IMR-90 (cell line): ENCODE measurements at regions not wholly inside any gene's neighbourhood (a gene's known extent, or its start where the extent isn't known, plus 50 kb on each side); places are given as distances from the start of the nearest gene placed in this dataset.

Source experiments
- ATAC-seq: fragments of 200-7000 bp; cut with Tn5 transposase; 2 replicates; pipeline ENCODE4 v1.9.1; 2020; ENCODE audit warnings: low read depth, mild to moderate bottlenecking, moderate library complexity
- BruUV-seq: library from RNA; stranded (reverse); fragments of 400-500 nt; replicated peaks from 2 replicates; lab custom pipeline; 2021; lab: Mats Ljungman, UMichigan
- CTCF ChIA-PET: fragments of 300-600 bp; formaldehyde crosslinking; extraction: SDS; loops from one replicate; lab custom pipeline; 2021; ENCODE audit warnings: antibody characterized with exemption; lab: Yijun Ruan, JAX
- POLR2A ChIA-PET: fragments of 300-600 bp; sonication (Branson Sonifier 250); formaldehyde crosslinking; loops from one replicate; lab custom pipeline; 2022; ENCODE audit warnings: antibody characterized with exemption; ENCODE audit not compliant: unreplicated experiment; lab: Charles Lee
- DNase-seq: peaks from one replicate; pipeline ENCODE4 v3.0.0; 2013
- H2AFZ ChIP-seq: replicated peaks from 2 replicates; pipeline ENCODE3; 2013; ENCODE audit warnings: low read length, mild to moderate bottlenecking; ENCODE audit not compliant: poor library complexity
- H2AK5ac ChIP-seq: 2 replicates; pipeline ENCODE4 v1.6.1; 2013; ENCODE audit warnings: low read depth, low read length, inconsistent platforms
- H2AK9ac ChIP-seq: replicated peaks from 2 replicates; pipeline ENCODE3; 2013; ENCODE audit warnings: mild to moderate bottlenecking, low read depth, low read length, moderate library complexity; ENCODE audit not compliant: poor library complexity
- H2BK120ac ChIP-seq: 2 replicates; pipeline ENCODE4 v1.6.1; 2013; ENCODE audit warnings: low read depth, low read length, inconsistent platforms
- H2BK15ac ChIP-seq: 3 replicates; pipeline ENCODE4 v1.6.1; 2013; ENCODE audit warnings: low read depth, low read length, inconsistent platforms
- H2BK20ac ChIP-seq: 2 replicates; pipeline ENCODE4 v1.6.1; 2013; ENCODE audit warnings: low read depth, mild to moderate bottlenecking, inconsistent platforms, low read length, moderate library complexity
- H2BK5ac ChIP-seq: 2 replicates; pipeline ENCODE4 v1.6.1; 2013; ENCODE audit warnings: mild to moderate bottlenecking, low read depth, low read length, inconsistent platforms; ENCODE audit not compliant: poor library complexity, severe bottlenecking
- H3K14ac ChIP-seq: replicated peaks from 2 replicates; pipeline ENCODE4 v1.6.1; 2013; ENCODE audit warnings: low read depth, low read length, inconsistent platforms
- H3K18ac ChIP-seq: 2 replicates; pipeline ENCODE4 v1.6.1; 2013; ENCODE audit warnings: low read depth, low read length, control low read depth
- H3K23ac ChIP-seq: 2 replicates; pipeline ENCODE4 v1.6.1; 2013; ENCODE audit warnings: low read depth, low read length, inconsistent platforms
- H3K27ac ChIP-seq: 2 replicates; pipeline ENCODE4 v1.5.1; 2013; ENCODE audit warnings: mild to moderate bottlenecking, control low read depth, low read length; ENCODE audit not compliant: insufficient read depth
- H3K27me3 ChIP-seq: 2 replicates; pipeline ENCODE4 v1.6.1; 2013; ENCODE audit warnings: low read length; ENCODE audit not compliant: control insufficient read depth, insufficient read depth
- H3K36me3 ChIP-seq: 2 replicates; pipeline ENCODE4 v1.6.1; 2013; ENCODE audit warnings: low read length, mixed read lengths; ENCODE audit not compliant: control insufficient read depth, insufficient read depth
- H3K4ac ChIP-seq: 2 replicates; pipeline ENCODE4 v1.6.1; 2013; ENCODE audit warnings: low read depth, low read length, inconsistent platforms
- H3K4me1 ChIP-seq: 2 replicates; pipeline ENCODE4 v1.6.1; 2013; ENCODE audit warnings: low read length, mixed read lengths; ENCODE audit not compliant: control insufficient read depth, insufficient read depth
- H3K4me2 ChIP-seq: 2 replicates; pipeline ENCODE4 v1.6.1; 2013; ENCODE audit warnings: low read depth, mild to moderate bottlenecking, control low read depth, low read length, moderate library complexity
- H3K4me3 ChIP-seq: 2 replicates; pipeline ENCODE4 v1.5.1; 2013; ENCODE audit warnings: low read depth, mild to moderate bottlenecking, control low read depth, low read length, moderate library complexity; ENCODE audit not compliant: insufficient read depth
- H3K56ac ChIP-seq: 2 replicates; pipeline ENCODE4 v1.6.1; 2013; ENCODE audit warnings: low read length, inconsistent platforms; ENCODE audit not compliant: insufficient read depth; ENCODE audit errors: extremely low read depth
- H3K79me1 ChIP-seq, 2 experiments: 2 replicates each; pipeline ENCODE4 v1.6.1; 2013; ENCODE audit warnings: low read length in 2 of 2, inconsistent platforms in 1 of 2, low read depth in 1 of 2
- H3K9ac ChIP-seq: 2 replicates; pipeline ENCODE4 v1.6.1; 2013; ENCODE audit warnings: low read depth, low read length, control low read depth
- H3K9me1 ChIP-seq: 2 replicates; pipeline ENCODE4 v1.6.1; 2013; ENCODE audit warnings: low read length, inconsistent platforms; ENCODE audit not compliant: insufficient read depth
- H3K9me3 ChIP-seq: 2 replicates; pipeline ENCODE4 v1.6.1; 2013; ENCODE audit warnings: low read length; ENCODE audit not compliant: control insufficient read depth, insufficient read depth
- H4K20me1 ChIP-seq: 2 replicates; pipeline ENCODE4 v1.6.1; 2013; ENCODE audit warnings: low read length, inconsistent platforms; ENCODE audit not compliant: insufficient read depth
- H4K5ac ChIP-seq: 2 replicates; pipeline ENCODE4 v1.6.1; 2013; ENCODE audit warnings: mild to moderate bottlenecking, low read depth, low read length, control low read depth
- H4K8ac ChIP-seq, 2 experiments: 2 replicates each; pipeline ENCODE4 v1.6.1; 2013; ENCODE audit warnings: low read depth in 2 of 2, low read length in 2 of 2, control low read depth in 1 of 2, inconsistent platforms in 1 of 2
- H4K91ac ChIP-seq: 2 replicates; pipeline ENCODE4 v1.6.1; 2013; ENCODE audit warnings: low read depth, low read length, inconsistent platforms; ENCODE audit not compliant: insufficient read depth
- CTCF ChIP-seq: conservative IDR thresholded peaks from 2 replicates; pipeline ENCODE4 v1.5.1; 2012; ENCODE audit warnings: mild to moderate bottlenecking, low read depth, low read length, improper control_type of control experiment
- FOS ChIP-seq: fragments of 150-350 bp; IDR thresholded peaks from 2 replicates; pipeline ENCODE4 v1.6.1; 2016; ENCODE audit warnings: low read depth, low read length
- MAFK ChIP-seq: IDR thresholded peaks from 2 replicates; pipeline ENCODE4 v1.6.1; 2012; ENCODE audit warnings: low read depth, low read length, improper control_type of control experiment
- MAZ ChIP-seq: IDR thresholded peaks from 2 replicates; pipeline ENCODE4 v1.6.1; 2012; ENCODE audit warnings: low read depth, mild to moderate bottlenecking, low read length, improper control_type of control experiment, moderate library complexity, borderline replicate concordance
- MXI1 ChIP-seq: IDR thresholded peaks from 2 replicates; pipeline ENCODE4 v1.6.1; 2012; ENCODE audit warnings: low read depth, mild to moderate bottlenecking, low read length, moderate library complexity, borderline replicate concordance
- RAD21 ChIP-seq: IDR thresholded peaks from 2 replicates; pipeline ENCODE4 v1.6.1; 2012; ENCODE audit warnings: low read length, improper control_type of control experiment
- RCOR1 ChIP-seq: IDR thresholded peaks from 2 replicates; pipeline ENCODE4 v1.6.1; 2012; ENCODE audit warnings: mild to moderate bottlenecking, low read length, improper control_type of control experiment; ENCODE audit not compliant: insufficient replicate concordance
- RFX5 ChIP-seq: IDR thresholded peaks from 2 replicates; pipeline ENCODE4 v1.8.0; 2012; ENCODE audit warnings: low read depth, mild to moderate bottlenecking, low read length, moderate library complexity
- SMC3 ChIP-seq: fragments of 150-350 bp; IDR thresholded peaks from 2 replicates; pipeline ENCODE4 v1.6.1; 2016; ENCODE audit warnings: low read depth, mild to moderate bottlenecking, antibody characterized with exemption, low read length, moderate library complexity
- USF2 ChIP-seq: fragments of 150-350 bp; IDR thresholded peaks from 2 replicates; pipeline ENCODE4 v1.6.1; 2017; ENCODE audit warnings: mild to moderate bottlenecking, antibody characterized with exemption, low read length, low read depth
- WGBS, 2 experiments: methylation state at CpG; one replicate each; pipeline versions ENCODE4 v1.1.5 to v1.1.7; 2013; ENCODE audit warnings: missing lambda C conversion rate in 2 of 2; ENCODE audit not compliant: insufficient read length in 1 of 2; ENCODE audit errors: extremely low coverage in 2 of 2; 5-methylcytosine and 5-hydroxymethylcytosine counted together
- dilution Hi-C: fragments of 300-500 bp; cut with HindIII; formaldehyde crosslinking; loops from one replicate; pipeline ENCODE4 v1.14.3; 2018; ENCODE audit warnings: low sequenced_read_pairs; ENCODE audit not compliant: unreplicated experiment
- in situ Hi-C: fragments of 300-500 bp; cut with MboI; formaldehyde crosslinking; loops from 3 replicates; pipeline ENCODE4 v1.14.3; 2019; ENCODE audit warnings: low sequenced_read_pairs, inconsistent platforms, mixed read lengths
- intact Hi-C: fragments of 100-400 bp; cut with micrococcal nuclease; formaldehyde crosslinking; loops from 2 replicates; pipeline ENCODE4 v1.10.0; 2022

GRCh38 chr11:38143852-38144251 is 1545.8 kb upstream of the RAG2 start:
- H2AK5ac ChIP-seq: no peak overlapping the region
- H3K27ac ChIP-seq: no peak overlapping the region
- H2AK9ac ChIP-seq: no peak overlapping the region
- H3K14ac ChIP-seq: no peak overlapping the region
- dilution Hi-C loops: no loop called here
- no peak overlapping the region for H2BK5ac ChIP-seq
- no peaks in the 10 kb centered on the region for H4K20me1 ChIP-seq
- H4K91ac ChIP-seq: no peak overlapping the region
- peaks cover 5% of the 10 kb centered on the region; the same call in 1 of the 2 replicates for H3K9me3 ChIP-seq
- TF ChIP-seq CTCF: no peak
- TF ChIP-seq MAZ: no peak
- no peak for TF ChIP-seq USF2
- no peak for TF ChIP-seq RCOR1
- no peak for TF ChIP-seq SMC3
- no peak for TF ChIP-seq MXI1
- no peak for TF ChIP-seq MAFK
- TF ChIP-seq FOS: no peak
- no peak for TF ChIP-seq RFX5
- TF ChIP-seq RAD21: no peak
- H2BK20ac ChIP-seq: no peak overlapping the region
- H2BK15ac ChIP-seq: no peak overlapping the region
- H3K23ac ChIP-seq: no peak overlapping the region
- H3K9ac ChIP-seq: no peak overlapping the region
- WGBS, 2 experiments: no CpG with 5 or more reads among the region's 3 CpGs
- H3K4ac ChIP-seq: no peak overlapping the region
- no peak overlapping the region for H3K4me2 ChIP-seq
- H3K27me3 ChIP-seq: no peaks in the 10 kb centered on the region
- H2AFZ ChIP-seq: no peak overlapping the region
- POLR2A ChIA-PET: no interaction called here
- CTCF ChIA-PET: no interaction called here
- H3K9me1 ChIP-seq: no peaks in the 10 kb centered on the region
- DNase-seq (no peak), ATAC-seq (no peak)
- in situ Hi-C loops: no loop called here
- no peak overlapping the region for H3K18ac ChIP-seq
- no peak overlapping the region for H3K4me3 ChIP-seq
- no peaks in the 10 kb centered on the region for H3K79me1 ChIP-seq
- no peak overlapping the region for H4K8ac ChIP-seq
- intact Hi-C loops: no loop called here
- no peaks in the 10 kb centered on the region for H3K4me1 ChIP-seq
- H3K56ac ChIP-seq: no peak overlapping the region
- no TSS peak for BruUV-seq
- no peak overlapping the region for H4K5ac ChIP-seq
- no peak overlapping the region for H2BK120ac ChIP-seq
- H3K36me3 ChIP-seq: no peaks in the 10 kb centered on the region
